GM12873 (cell line): ENCODE measurements at regions not wholly inside any gene's neighbourhood (a gene's known extent, or its start where the extent isn't known, plus 50 kb on each side); places are given as distances from the start of the nearest gene placed in this dataset.

Experiments used
- CTCF ChIP-seq: IDR thresholded peaks from 2 replicates; pipeline ENCODE4 v1.5.1; 2012; ENCODE audit warnings: low read depth, mild to moderate bottlenecking, moderate library complexity, low read length, control low read depth; ENCODE audit not compliant: insufficient read depth; ENCODE audit errors: missing control alignments

GRCh38 chr7:97293031-97293430 is 175.5 kb downstream of the SDHAF3 start:
- TF ChIP-seq CTCF, result no peak

GRCh38 chr7:97298561-97298960 is 181.1 kb downstream of the SDHAF3 start:
- TF ChIP-seq CTCF, result no peak

- no peak for TF ChIP-seq CTCF
Measured at GRCh38 chr7:97305589-97305988, 188.1 kb downstream of the SDHAF3 start.

- TF ChIP-seq CTCF, result no peak
Measured at GRCh38 chr7:97307521-97308108, 190.1 kb downstream of the SDHAF3 start.

GRCh38 chr7:97313900-97314299 is 196.4 kb downstream of the SDHAF3 start:
- no peak for TF ChIP-seq CTCF

- TF ChIP-seq CTCF, result no peak
Measured at GRCh38 chr7:97317575-97317974, 200.1 kb downstream of the SDHAF3 start.

- no peak for TF ChIP-seq CTCF
Measured at GRCh38 chr7:97337849-97338248, 220.4 kb downstream of the SDHAF3 start.

GRCh38 chr7:97342512-97342911 is 225.0 kb downstream of the SDHAF3 start:
- TF ChIP-seq CTCF, result no peak
